HG02840 (cell line): ENCODE measurements at regions not wholly inside any gene's neighbourhood (a gene's known extent, or its start where the extent isn't known, plus 50 kb on each side); places are given as distances from the start of the nearest gene placed in this dataset.

Experiments used
- ATAC-seq: cut with Tn5 transposase; IDR thresholded peaks from one replicate; pipeline ENCODE4 v1.9.1; 2021; ENCODE audit warnings: mild to moderate bottlenecking, moderate library complexity, moderate number of reproducible peaks; ENCODE audit not compliant: unreplicated experiment, low FRiP score

DNA sequence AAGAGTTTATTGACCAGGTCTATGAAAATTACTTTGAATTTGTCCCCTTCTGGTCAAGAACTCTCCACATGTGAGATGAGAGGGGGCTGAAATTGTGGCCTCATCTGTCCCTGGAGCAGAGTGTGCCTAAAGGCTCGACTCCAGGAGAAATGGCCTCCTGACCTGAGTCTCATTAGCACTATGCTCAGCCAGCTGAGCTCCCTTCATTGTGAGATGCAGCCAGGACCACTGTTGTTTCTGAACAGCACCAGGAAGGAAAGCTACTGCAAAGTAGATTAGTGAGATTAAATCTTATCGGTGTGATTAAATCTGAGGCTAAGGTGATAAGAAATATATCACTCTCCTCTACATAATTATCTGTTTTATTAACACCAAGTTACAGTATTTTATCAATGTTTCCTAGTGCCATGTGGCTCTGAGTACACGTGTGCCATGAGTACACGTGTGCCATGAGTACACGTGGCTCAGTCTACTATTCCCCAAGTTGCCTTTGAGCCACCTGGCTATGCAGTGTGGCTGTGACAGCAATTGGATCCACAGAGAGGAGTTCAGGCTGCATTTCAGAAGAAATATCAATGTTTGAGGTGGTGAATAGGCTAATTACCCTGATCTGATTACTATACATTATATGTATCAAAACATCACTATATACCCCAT is 126.9 kb downstream of the IPMK start:
- no peak for ATAC-seq

- ATAC-seq: no peak
These were observed 127.6 kb downstream of the IPMK start for GRCh38 chr10:58140054-58140453.

- no peak for ATAC-seq
These were observed 129.9 kb downstream of the IPMK start for GRCh38 chr10:58137813-58138212.

DNA sequence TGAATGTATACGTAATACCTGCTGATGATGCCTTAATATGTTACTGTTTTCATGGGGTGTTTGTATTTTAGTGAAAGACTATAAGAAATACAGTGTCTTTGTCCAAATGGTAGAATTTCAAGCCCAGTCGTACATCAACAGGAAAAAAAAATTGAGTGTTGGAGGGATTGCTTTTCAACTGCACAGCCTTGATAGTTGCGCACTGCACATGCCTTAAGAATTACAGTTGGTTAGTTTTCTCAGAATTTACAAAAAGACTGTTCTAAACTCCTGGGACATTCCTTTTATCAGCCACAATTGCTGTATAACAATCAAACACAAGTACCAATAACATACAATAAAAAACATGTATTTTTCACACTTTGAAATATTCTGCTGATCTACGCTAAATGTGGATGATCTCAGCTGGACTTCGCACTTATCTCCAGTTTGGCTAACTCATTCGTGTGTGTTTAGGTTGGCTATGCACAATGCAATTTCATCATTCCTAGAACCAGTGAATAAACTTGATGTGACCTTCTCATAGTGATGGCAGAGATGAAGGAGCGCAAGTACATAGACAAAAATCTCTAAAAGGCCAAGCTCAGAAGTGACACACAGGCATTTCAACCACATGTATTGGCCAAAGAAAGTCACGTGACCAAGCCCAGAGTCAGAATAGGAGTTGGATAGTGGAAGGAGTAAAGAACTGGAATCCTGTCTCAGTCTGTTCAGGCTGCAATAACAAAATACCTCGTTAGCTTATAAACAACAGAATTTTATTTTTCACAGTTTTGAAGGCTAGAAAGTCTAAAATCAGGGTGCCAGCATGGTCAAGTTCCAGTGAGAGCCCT is 152.3 kb downstream of the IPMK start:
- no peak for ATAC-seq

- ATAC-seq: no peak
These were observed 158.0 kb downstream of the IPMK start for GRCh38 chr10:58109731-58110130.

GRCh38 chr10:58107506-58107905 is 160.2 kb downstream of the IPMK start:
- no peak for ATAC-seq

GRCh38 chr10:58106211-58107035 is 161.3 kb downstream of the IPMK start:
- no peak for ATAC-seq

DNA sequence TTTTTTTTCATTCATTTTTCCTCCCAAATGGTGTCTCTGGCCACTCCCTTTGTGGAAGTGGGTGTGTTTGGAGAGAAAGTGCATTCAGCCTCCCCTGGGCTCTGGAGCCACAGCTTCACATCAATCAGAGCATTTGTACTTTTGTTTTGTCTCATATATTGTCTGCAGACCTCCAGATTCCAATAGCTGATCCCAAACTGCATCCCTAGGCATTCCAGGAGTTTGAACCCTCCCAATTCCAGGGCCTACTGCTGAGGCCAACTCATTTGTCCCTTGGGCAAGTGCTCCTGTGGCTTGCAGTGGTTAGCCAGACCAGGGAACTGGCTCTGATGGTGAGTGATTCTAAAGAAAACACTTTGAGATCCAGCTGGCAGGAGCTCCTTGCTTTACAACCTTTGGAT is 163.3 kb downstream of the IPMK start:
- ATAC-seq: no peak

- ATAC-seq: no peak
These were observed 164.8 kb downstream of the IPMK start for GRCh38 chr10:58102897-58103296.

DNA sequence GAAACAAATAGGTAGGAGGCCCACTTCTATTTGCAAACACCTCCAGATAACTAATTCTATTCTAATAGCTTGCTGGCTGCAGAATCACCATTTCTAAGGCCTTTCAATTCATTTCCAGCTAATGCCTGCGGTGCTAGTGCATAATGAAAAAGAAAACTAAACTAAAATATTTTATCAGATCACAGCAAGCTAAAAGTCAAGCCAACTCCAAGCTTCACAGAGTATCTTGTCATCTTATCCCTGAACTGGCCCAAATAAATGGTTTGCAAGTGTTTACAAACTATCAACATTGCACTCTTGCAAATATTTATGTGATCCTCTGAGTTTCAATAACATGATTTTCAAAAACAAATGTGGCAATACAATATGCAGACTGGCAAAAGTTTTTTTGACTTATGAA is 166.0 kb downstream of the IPMK start:
- no peak for ATAC-seq

DNA sequence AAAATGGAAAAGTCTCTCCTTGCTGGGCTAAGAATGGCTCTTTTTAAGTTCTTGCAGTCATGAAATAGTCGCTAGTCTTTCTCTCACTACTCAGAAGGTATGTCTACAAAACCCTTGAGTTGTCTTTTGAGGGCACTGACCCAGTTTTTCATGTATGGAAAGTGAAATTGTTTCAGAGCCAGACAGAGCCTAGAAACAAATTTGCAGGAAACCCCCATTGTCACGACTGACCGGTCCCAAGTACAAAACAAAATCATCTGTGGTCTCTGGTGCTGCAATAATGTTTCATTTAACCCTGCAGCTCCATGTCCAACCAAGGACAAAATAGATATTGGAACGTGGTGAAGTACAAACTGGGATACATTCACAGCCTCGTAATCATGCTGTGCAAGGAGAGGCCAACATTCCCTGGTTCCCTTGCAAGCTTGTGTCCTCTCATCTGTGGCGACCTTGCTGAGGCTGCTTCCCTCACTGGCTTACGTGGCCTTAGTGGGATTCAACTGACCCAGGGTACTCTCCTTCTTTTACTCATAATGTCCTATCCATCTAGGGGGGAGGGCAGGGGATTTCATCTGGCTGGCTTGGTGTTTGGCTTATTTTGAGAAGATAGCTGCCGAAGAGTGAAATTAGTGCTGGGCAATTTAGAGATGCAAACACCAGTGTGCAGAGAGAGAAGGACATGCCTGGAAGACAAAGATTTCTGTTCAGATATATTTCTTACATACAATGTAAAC is 172.5 kb downstream of the IPMK start:
- no peak for ATAC-seq

- no peak for ATAC-seq
These were observed 175.8 kb downstream of the IPMK start for GRCh38 chr10:58091886-58092285.

- ATAC-seq: no peak
These were observed 178.0 kb downstream of the IPMK start for GRCh38 chr10:58089739-58090138.

GRCh38 chr10:58087896-58088295 is 179.8 kb downstream of the IPMK start:
- ATAC-seq: no peak

DNA sequence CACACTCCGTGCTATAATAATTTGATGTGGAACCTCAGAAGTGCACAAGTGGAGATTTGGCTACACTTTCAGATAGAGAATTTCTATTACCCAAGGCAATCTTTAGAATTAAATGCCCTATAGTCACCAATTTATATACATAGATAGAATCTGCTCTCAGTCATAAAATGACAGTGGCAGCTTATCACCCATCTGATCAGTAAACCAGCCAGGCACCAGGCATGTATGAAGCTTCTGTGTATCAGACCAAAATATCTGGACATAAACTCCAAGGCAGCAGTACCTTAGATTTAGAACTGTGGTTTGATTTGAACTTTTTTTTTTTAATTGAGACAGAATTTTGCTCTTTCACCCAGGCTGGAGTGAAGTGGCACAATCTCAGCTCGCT is 180.9 kb downstream of the IPMK start:
- ATAC-seq: no peak

DNA sequence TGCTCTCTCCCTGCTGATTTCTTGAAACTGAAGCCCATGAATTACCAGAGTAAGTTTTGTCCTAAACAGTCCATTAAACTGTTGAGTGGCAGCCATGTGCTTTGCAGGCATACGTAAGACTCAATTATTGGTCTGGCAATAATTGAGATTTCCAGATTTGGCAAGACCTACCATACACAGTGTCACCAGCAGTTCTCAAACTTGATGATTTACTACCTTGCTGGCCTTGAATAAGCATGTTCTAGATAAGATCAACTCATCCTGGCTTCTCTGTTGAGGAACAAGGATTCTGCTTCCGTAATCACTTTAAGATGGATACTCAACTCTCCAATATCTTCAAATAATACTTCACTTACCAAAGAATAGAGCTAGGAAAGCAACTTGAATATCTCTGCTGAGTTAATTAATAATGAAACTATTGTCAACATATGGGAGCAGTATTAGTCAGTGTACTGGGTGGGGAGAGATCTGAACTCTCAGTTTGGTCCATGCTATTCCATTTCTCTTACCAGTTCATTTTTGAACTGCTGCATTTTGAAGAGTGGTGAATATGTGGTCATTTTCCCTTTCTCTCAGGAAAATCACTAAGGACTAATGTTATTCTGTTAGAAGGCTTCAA is 181.4 kb downstream of the IPMK start:
- ATAC-seq: no peak

- no peak for ATAC-seq
These were observed 185.4 kb downstream of the IPMK start for GRCh38 chr10:58082248-58082647.

DNA sequence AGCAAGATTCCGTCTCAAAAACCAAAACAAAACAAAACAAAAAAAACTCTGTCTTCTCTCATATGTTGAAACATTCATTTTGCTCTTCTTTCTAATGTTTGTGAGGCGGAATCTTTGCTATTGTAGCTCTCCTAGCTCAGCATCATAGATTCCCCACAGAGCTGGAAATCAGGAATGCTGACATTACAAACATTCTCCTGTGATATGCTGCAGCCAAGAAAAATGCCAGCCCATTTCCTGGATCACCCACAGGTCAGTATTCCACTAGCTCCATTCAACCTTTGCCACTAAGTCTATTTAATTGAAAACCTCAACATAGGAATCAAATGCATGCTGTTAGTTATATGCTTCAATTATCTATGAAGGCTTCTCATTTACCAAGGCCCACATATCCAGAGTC is 186.3 kb downstream of the IPMK start:
- no peak for ATAC-seq

DNA sequence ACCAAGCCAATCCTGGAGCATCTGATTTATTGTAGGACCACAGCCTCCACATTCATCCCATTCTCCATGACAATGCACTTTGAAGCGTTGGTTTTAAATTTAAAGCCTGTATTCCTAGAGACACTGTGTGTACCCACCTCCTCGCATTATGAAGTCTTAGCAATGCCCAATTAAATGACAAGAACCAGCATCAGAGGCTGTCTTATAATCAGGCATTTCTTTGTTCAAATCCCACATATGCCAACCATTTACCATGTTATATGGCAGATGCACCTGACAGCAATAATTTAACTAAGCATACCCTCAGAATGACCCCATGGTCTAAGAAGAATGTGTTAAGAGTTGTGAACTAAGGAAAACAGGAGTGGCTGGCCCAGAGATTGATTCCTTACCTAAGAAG is 188.2 kb downstream of the IPMK start:
- ATAC-seq: no peak

DNA sequence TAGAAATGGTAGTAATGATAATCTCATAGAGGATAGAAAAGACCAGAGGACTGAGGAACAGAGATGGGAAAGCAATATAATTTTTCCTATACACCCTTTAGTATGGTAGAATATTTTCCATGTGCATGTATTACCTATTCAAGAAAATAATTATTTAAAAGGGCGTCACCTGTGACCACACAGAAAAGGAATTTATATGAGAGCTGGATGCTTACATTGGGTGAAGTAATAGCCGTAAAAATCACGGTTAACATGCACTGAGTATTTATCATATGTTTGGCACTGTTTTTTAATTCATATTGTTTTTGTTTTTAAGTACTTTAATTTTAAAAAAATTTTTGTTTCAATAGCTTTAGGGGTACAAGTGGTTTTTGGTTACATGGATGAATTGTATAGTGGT is 195.1 kb downstream of the IPMK start:
- ATAC-seq: no peak
